ENCODE measurements at regions not wholly inside any gene's neighbourhood (a gene's known extent, or its start where the extent isn't known, plus 50 kb on each side); places are given as distances from the start of the nearest gene placed in this dataset.

- DNase-seq (ENCODE audit: low read depth) = no peak
These were observed 53.0 kb upstream of the ADORA3 start for GRCh38 chr1:111556325-111557037.

- peak; percentile 47 for DNase-seq (ENCODE audit: low read depth)
These were observed 56.4 kb upstream of the ADORA3 start for GRCh38 chr1:111559736-111560279.

GRCh38 chr1:111561328-111561727, 57.9 kb upstream of the ADORA3 start:
- no peak for DNase-seq (ENCODE audit: low read depth)

- DNase-seq (ENCODE audit: low read depth) = peak; percentile 79
These were observed 56.0 kb upstream of the RAP1A start for GRCh38 chr1:111563619-111564018.

- DNase-seq (ENCODE audit: low read depth) = peak; percentile 67
These were observed 54.5 kb upstream of the RAP1A start for GRCh38 chr1:111565079-111565478.

GRCh38 chr1:111565968-111566367, 53.6 kb upstream of the RAP1A start:
- no peak for DNase-seq (ENCODE audit: low read depth)

GRCh38 chr1:111568160-111568647, 51.4 kb upstream of the RAP1A start:
- DNase-seq (ENCODE audit: low read depth) = no peak

Measured in renal cortical epithelial cell (primary cell).